ENCODE measurements at regions not wholly inside any gene's neighbourhood (a gene's known extent, or its start where the extent isn't known, plus 50 kb on each side); places are given as distances from the start of the nearest gene placed in this dataset.

GRCh38 chr18:61085761-61086160 lies 247.5 kb upstream of the CDH20 start:
- no peak for TF ChIP-seq CTCF (IDR thresholded peaks at IDR 0.05 in 8 of 11, conservative IDR thresholded peaks at IDR 0.05 in 3 of 11)
- no peak for TF ChIP-seq POLR2A (IDR thresholded peaks at IDR 0.05)
